ENCODE measurements at regions not wholly inside any gene's neighbourhood (a gene's known extent, or its start where the extent isn't known, plus 50 kb on each side); places are given as distances from the start of the nearest gene placed in this dataset.

- no peak for FAIRE-seq
- TF ChIP-seq E2F8 (IDR thresholded peaks at IDR 0.05; ENCODE audit: low read depth, partially characterized antibody) (no peak), ELK1 (IDR thresholded peaks at IDR 0.05; ENCODE audit: low read depth, low read length) (no peak), SIX5 (IDR thresholded peaks at IDR 0.05; ENCODE audit: low read depth, low read length, severe bottlenecking) (no peak), SMAD5 (IDR thresholded peaks at IDR 0.05; ENCODE audit: low read depth) (no peak), PRDM15 (CRISPR knock-in tag; IDR thresholded peaks at IDR 0.05) (no peak), CHD2 (IDR thresholded peaks at IDR 0.05; ENCODE audit: borderline replicate concordance, low read depth, low read length) (no peak), RAD51 (IDR thresholded peaks at IDR 0.05) (no peak), NKRF (conservative IDR thresholded peaks at IDR 0.05) (no peak), ZBTB33 (IDR thresholded peaks at IDR 0.05) (no peak), NR2C1 (IDR thresholded peaks at IDR 0.05) (no peak), CHD1 (IDR thresholded peaks at IDR 0.05; ENCODE audit: low read depth, low read length) (no peak), RELB (IDR thresholded peaks at IDR 0.05; ENCODE audit: low read depth) (no peak)
Measured at GRCh38 chr4:89541998-89542397, 234.4 kb upstream of the GPRIN3 start.

More at GRCh38 chr4:89541998-89542397, 234.4 kb upstream of the GPRIN3 start:
- ChIA-PET CTCF (no interaction called here), RAD21 (ENCODE audit: unreplicated experiment) (no interaction called here), SMC1A (ENCODE audit: uncharacterized antibody, unreplicated experiment) (no interaction called here), POLR2A (no interaction called here)
- Histone ChIP-seq H3K9me3 (replicated peaks; ENCODE audit: control insufficient read depth, insufficient read depth, low read length) (no peaks in the 10 kb centered on the region), H2AFZ (ENCODE audit: control insufficient read depth, low read depth, low read length) (no peak overlapping the region), H3K27me3 (replicated peaks in 1 of 2; ENCODE audit: control insufficient read depth in 2 of 2, insufficient read depth in 2 of 2, low read length in 1 of 2) (no peaks in the 10 kb centered on the region), H3K4me2 (ENCODE audit: control insufficient read depth, insufficient read depth) (no peak overlapping the region), H3K4me1 (ENCODE audit: control insufficient read depth, insufficient read depth, low read length) (no peaks in the 10 kb centered on the region), H3K27ac (ENCODE audit: control insufficient read depth, insufficient read depth) (no peak overlapping the region), H3K36me3 (ENCODE audit: control insufficient read depth in 2 of 2, insufficient read depth in 2 of 2, low read length in 1 of 2) (no peaks in the 10 kb centered on the region), H3K9ac (ENCODE audit: control insufficient read depth, insufficient read depth, low read length) (no peak overlapping the region), H3K4me3 (no peak overlapping the region), H4K20me1 (ENCODE audit: control insufficient read depth, insufficient read depth) (no peaks in the 10 kb centered on the region), H3K79me2 (ENCODE audit: control insufficient read depth, insufficient read depth, low read length) (no peaks in the 10 kb centered on the region)
- no TSS peak for BruUV-seq (replicated peaks)
- DNase-seq (ENCODE audit: low read depth, low spot score): no peak
- intact Hi-C loops (cut with micrococcal nuclease; ENCODE audit: unreplicated experiment) (no loop called here), in situ Hi-C loops (cut with MboI) (no loop called here)
- ATAC-seq: no peak
